ENCODE measurements at regions not wholly inside any gene's neighbourhood (a gene's known extent, or its start where the extent isn't known, plus 50 kb on each side); places are given as distances from the start of the nearest gene placed in this dataset.
"Not testable (repeated sequence)": the region's sequence is repeated elsewhere in the genome, so short reads cannot be mapped to it uniquely, and the experiment has no call there.

DNA sequence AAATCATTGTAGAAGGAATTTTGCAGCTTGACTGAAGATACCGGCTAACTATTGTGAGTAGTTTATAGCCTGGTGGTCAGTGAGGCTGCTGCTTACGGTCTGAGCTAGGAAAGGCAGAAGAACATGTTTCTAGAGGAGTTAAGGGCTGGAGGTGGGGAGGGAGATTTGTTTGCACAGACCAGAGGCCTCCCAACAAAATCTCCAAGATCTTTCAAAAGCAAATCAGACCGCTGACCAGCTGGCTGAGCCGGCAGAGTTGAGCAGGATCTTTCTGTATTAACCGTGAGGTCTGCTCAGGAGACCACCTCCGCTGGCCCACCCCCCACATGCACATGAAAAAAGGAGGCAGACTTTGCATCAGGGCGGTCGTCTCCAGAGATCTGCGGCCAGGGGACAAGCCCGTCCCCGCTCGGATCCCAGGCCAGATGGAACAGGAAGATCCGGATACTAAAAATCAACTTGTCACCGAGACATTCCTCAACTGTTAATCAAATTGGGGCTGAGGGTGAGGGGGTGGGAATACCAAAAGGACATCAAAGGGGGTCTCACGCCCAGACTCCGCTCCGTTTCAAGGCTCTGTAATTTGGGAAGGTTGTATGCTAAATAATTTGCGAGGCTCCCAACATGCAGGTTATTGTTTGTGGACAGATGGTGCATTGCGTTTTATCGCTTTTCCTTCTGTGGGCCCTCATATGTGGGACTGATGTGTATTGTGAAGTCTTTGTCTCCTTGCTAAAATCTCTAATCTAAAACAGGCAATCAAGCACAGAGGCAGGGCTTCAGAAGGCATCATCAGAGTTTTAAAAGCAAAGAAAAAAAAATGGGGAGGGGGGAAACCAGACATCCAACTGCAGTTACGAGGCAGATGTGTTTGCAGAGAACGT lies 319.0 kb downstream of the ZNF536 start:
- no peak for DNase-seq

DNA sequence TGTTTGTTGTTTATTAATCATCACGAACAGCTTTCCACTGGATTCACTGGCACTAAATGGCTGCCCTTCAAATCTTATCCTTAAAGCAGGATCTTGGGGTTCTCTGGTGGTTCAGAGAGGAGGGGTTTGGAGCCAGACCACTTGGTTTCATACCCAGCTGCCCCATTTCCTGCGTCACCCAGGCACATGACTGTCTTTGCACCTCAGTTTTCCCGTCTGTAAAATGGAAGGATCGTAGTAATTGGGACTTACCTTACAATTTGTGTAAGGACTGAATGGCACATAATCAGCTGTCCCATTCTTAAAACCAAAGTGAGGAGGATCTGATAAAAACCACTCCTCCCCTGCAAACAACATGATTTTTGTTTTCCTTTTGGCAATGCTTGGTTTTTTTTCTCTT lies 318.3 kb downstream of the ZNF536 start:
- DNase-seq: no peak

DNA sequence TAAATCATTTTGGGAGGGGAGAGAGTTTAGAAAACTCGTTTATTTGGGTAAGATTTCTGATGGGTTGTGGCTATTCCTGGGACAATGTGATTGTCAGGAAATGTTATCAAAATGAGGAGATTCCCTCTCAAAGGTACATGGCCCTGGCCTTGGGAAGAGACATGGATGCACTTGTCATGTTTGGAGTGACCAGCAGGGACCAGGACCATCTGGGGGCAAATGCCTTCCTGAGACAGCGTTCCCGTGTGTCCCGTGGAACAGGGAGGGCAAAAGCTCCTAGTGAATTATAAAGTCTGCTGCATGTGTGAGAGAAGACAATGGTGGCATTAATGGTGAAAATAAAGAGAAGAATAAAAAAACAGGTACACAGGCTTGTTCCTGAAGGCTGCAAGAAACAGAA lies 317.3 kb downstream of the ZNF536 start:
- DNase-seq: no peak

DNA sequence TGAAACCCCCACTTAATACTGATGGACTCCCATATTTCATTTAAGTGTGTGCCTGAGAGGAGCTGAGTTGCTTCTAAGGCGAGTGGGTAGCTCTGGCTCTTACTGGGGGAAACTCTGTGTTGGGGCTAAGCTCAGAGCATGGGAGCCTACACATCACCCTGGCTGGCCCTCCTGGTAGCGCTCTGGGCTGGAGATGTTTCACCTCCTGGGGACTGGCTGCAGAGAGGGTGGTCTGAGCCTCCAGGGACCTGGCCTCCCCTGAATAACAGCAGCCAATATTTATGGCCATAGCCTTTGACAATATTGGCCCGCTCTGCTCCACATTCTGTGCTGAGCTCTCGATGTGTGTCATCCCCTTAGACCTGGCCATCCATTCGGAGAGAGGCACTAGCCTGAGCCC lies 316.5 kb downstream of the ZNF536 start:
- no peak for DNase-seq

DNA sequence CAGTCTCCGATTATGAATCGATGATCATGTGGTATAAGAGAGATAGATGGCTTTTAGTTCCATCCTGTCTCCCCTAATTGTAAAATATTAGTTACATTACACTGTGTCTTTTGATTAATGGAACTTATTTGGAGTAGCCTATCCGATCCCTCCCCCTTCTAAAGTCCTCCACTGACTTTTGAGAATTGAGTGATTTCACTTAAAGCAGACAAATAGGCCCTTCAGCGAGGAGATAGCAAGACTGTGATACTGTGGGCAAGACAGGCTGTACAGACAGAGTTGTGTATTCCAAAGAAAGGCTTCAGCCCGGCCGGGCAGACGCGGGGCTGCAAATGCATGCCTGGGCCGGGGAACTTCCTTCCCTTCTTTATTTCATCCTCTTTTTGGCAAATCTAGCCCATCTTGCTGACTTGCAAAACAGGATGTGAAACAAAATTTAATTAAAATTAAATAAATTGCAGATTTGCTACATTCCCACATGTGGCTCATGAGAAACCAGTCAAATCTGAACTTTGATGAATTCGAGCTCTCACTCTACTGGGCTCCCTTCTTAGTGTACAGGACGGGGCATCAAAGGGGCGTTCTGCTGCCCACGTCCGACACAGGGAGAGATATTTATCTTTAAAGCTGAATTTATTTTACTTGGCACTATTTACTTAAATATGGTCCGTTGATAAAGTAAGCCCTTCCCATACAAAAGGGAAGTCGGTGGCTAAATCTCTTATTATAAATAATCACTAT lies 314.8 kb downstream of the ZNF536 start:
- no peak for DNase-seq

DNA sequence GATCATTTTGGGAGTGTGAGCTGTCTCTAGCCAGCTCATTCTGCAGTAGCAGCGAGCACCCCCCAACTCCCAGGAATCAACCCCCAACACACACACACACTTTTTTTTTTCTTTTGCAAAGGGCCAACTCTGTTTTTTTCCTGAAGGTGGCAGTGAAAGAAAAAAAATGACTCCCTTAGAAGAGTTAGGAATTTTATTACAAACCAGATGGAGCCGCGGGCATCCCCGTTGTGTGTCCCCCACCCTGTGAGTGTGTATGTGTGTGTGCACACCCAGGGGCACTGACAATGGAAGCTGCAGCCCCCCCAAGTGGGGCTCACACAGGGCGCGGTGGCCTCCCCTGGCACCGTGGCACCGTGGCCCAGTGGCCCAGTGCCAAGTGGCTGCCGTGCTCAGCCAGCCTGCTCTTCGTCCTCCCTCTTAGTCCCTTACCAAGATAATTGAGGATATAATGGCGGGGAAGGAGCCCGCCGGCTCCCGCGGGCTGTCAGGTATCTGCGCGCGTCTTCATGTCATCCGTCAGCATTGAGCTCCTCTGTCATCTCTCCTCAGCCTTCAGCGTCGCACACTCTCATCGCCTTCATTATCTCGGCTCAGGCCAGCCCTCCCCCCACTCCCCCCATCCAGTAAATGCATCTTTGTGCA lies 314.1 kb downstream of the ZNF536 start:
- no peak for DNase-seq

DNA sequence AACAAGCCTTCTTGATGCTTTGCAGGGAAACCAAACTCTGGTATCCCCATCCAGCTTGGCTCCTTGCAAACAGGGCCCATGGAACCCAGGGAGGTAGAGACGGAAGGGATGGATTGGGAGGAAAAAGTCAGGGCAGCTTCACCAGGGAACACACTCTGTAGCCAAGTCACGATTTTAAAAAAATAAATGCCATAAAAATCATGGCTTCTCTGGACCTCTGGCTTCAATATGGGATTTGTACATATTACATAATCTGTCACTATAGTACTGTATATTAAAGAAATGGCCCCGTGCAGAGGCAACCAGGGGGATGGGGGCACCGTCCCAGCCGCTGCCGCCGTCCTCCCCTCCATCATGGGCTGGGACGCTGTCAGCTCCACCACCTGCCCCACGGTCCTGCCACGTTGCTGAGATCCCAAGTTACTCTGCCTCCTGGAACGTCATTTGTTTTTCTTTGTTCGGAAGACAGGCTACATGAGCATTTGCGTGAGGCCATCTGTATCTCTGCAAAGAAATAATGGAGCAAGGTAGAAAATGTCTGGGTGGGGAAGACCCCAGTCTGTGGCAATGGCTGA lies 313.3 kb downstream of the ZNF536 start:
- no peak for DNase-seq

DNA sequence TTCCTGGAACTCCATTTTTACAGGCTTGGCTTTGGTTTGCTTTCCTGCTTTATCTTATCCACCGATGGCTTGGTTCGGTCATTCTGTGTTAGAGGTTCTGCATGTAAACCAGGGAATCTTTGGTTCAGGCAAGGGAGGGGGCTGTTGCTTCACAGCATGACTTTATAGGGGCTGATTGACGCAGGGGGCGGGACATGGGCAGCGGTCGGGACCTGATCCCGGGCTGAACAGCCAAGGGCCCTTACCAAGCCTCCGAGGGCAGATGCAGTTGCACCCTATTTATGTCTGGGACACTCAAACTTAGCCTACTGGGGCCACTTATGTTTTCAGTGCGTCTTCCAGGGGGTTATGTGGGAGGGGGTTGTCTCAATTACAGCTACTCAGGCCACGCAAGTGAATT lies 312.4 kb downstream of the ZNF536 start:
- DNase-seq: no peak

DNA sequence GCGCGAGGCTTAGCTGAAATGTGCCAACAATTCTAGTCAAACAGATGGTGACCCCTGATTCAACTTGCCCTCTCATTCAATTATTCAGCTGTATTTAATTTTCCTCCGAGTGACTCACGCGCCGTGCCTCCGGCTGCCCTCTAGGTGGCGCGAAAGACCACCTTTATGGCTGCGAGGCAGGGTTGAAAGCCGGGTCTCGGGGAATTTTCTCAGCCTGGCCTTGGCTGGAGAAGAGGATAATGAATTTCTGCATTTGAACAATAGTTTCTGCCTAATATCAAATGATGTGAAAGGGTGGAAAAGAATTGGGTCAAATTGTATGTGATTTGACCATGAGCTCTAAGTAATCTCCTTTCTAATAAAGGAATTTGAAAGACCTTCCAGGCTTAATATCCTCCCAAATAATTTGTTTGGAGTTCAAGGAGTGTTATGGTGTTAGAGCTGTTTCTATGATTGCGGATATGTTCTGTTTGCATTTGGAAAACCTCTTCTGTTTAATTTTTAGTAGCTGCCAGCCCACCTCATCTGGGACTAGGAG lies 310.9 kb downstream of the ZNF536 start:
- peak in 1 of 2 experiments; percentile 72 for DNase-seq

DNA sequence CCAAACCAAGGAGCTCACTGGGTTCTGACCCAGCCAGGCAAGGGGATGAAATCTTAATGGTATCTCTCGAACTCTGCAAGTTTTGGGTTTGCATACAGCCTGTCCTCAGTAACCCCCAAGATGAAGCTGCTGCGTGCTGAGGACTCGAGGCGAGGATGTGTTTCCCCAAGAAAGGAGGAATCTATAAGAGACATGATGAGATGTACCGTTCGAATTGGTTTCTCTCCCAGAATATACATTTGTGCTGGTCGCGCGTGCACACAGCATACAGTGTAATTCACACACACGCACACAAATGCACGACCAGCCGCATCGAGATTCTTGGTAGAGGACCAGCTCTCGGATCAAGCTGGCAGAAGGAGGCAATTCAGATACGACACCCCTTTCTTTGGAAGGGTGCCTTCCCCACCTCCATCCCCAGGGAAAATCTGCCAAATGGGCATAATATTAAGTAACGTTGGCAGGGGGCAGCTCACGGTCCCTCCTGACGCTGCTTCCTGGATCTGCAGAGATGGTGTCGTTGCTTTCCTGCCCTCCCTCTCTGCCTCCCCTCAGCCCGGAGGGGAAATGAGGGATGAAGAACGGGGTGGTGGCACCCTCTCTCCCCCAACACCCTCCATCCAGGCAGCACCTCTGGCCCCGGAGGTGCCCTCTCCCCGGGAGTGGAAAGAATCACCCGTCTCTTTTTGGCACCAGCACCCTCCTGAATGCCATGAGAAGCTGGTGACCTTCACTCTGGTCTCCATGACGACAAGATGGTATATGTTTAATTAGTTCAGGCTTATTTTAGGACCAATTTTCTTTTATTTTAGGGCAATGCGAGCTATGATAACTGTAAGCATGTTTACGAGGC lies 310.2 kb downstream of the ZNF536 start:
- no peak for DNase-seq

DNA sequence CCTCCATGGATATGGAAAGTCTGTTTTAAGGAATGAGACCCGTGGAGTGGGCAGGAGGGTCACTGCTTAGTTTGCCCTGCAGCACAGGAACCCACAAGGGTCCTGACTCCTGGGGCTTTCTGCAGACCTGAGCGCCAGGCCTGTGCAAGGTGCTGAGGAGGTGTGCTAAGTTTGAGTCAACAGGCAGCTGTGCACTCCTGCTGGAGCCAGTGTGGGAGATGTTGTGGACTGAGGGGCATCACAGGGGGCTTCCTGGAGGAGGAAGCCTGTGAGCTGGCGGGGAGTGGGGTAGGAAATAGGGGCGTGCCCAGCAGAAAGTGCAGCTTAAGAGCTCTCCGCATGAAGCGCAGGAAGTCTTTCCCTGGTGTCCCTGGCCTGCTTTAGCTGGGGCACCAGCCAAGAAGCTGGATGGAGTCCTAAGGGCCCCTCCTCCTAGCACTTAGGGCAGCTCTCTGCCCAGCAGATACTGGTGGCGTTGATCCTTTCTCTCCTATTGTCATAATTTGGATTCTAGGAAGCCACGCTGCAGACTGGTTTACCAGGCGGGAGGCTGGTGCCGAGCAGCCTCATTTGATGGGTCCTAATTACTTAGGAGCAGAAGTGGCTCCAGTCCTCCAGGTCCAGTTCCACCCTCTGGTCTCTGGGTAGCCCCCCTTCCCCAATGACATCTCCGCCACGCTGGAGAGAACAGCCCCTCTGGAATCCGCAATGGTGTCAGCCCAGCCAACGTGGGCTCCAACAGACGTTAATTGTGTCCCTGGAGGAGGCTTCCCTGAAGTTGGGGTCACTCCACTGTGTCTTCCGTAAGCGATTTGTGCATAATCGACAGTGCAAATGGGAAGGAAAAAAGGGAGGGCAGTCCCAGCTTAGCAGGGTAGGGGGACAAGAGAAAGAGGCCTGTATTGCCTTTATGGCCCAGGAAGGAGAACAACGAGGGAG lies 309.2 kb downstream of the ZNF536 start:
- no peak for DNase-seq

DNA sequence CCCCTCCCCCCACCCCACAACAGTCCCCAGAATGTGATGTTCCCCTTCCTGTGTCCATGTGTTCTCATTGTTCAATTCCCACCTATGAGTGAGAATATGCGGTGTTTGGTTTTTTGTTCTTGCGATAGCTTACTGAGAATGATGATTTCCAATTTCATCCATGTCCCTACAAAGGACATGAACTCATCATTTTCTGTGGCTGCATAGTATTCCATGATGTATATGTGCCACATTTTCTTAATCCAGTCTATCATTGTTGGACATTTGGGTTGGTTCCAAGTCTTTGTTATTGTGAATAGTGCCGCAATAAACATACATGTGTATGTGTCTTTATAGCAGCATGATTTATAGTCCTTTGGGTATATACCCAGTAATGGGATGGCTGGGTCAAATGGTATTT lies 308.2 kb downstream of the ZNF536 start:
- DNase-seq: not testable (repeated sequence)

DNA sequence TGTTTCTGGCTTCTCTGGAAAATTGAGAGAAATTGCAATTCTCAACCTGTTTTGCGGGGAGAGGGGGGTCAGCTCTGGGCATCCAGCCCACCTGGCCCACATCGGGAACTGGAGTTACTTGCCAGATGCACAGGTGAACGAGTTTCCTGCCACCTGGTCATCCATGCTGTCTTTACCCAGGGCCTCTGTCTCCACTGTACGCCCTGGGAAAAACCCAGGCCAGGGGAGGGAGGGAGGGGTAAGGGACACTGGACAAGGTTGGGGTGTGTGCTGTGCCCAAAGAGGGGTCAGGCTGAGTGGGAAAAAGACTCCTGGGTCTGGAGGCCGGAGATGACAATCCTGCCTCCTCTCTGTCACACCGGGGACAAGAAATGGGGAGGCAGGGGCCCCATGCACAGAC lies 307.6 kb downstream of the ZNF536 start:
- DNase-seq: no peak

DNA sequence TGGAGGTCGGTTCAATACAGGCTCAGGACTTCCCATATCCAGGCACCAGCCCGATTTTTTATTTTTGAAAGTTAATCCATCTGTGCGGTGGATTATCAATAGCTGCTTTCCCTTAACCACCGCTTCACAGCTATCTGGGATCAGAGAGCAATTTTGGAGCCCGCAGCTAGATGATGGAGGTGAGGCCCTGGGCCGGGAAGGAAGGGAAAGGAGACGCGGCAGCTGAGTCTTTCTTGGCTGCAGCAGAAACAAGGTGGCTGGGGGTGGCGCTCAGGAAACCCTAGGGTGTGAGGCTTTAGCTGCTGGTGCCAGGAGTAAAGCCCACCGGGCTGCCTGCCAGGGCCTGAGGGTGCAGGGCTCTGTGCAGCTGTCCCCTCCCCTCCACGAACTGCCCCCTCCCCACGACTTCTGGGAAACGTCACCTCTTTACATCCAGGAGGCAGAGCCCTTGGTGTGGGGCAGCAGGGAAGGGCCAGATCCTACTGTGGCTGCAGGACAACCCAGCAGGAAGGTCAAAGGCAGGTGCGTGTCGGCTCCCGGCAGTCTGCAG lies 307.0 kb downstream of the ZNF536 start:
- DNase-seq: no peak

DNA sequence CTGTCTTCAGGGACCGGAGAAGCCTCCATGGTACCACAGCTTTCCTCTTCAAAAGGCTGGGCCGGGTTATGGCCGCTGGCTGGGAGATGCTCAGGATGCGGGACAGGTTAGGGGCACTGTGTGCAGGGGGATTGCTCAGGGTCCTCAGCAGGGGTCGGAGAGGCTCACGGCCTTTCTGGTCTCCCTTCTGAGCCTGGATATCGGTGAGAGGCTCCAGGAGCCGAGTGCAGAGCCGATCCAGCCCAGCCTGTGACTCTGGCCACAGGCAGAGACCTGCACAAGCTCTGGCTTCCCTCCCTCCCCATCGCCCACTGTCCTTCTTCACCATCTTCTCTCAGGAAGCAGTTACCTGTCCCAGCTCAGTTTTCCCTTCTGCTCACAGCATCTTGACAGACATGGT lies 306.0 kb downstream of the ZNF536 start:
- DNase-seq: no peak

DNA sequence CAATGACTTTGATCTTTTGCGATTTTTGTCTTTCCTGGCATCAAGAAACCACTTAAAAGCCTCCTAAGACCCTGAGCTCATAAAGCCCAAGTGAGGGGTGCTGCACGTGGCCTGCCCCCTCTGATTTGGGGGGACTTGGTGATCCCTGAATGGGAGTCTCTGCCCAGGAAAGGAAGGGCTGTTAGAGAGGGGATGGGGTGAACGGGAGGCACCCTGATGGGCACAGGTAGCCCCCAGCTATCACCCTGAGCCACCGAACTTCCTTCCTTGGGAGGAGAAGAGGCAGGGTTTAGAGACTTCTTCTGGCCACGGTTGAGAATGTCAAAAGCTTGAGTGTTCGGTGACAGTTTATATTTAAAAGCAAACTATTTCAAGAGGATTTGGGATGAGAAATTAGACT lies 305.5 kb downstream of the ZNF536 start:
- no peak for DNase-seq

DNA sequence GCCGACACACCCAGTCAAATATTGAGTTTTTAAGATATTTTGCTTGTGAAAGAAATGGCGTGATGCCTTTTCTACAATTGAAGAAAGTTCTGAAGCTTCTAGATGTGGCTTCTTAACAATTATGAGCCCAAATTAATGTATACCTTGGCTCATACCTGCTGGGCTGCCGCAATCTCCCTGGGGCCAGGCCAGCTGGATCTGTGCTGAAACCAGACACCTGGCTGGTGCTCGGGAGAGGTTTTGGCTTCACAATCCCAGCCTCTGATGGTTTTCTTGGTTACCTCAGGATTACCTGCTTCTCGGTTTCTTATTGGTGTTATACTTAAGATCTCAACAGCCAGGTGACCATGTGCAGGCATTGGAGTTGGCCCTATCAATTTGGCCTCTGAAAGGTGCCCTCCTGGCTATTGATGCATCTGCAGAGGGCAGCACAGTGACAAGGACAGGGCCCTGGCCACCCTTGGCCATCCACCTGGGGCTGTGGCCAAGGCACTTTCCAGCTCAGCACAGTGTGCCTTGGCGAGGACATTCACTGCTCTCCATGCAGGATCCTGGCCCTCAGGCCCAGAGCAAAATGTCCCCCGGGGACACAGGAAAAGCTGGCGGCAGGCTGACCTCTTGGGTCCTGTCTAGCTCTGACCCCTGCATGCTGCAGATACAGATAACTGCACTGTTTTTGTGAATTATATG lies 305.0 kb downstream of the ZNF536 start:
- no peak for DNase-seq

DNA sequence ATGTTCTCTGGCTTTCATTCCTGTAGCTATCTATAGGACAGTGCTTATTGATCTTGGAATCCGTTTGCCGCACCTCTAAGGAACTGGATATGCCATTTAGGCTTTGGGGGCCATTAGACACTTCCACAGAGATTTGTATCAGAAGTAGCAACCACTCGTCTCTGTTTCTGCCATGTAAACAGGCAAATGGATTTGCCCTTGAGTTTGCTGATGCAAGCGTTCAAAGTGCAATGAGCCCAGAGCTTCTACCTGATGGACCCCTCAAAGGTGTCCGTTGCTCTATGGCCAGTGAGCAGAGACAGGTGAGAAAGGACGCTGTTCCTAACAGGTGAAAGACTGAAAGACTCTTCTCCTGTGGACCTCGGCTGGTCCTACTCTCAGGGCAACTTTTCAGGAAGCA lies 302.9 kb downstream of the ZNF536 start:
- DNase-seq: no peak

DNA sequence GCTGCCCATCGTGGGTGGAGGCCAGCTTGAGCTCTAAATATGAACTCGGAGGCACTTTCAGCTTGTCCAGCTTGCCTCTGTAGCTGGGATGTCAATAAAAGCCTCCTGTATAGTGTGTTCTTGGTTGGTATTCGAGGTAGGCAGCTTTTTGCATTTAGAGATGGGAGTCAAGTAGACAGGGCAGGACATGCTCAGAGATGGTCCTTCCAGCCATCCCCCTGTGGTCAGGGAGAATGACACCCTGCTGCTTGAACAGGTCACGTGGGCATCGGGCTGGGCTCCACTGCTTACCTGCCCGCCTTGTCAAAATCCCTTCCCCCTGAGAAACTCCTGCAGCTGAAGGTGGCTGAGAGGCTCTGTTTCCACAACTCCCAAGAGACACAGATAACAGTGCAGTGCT lies 302.5 kb downstream of the ZNF536 start:
- no peak for DNase-seq

DNA sequence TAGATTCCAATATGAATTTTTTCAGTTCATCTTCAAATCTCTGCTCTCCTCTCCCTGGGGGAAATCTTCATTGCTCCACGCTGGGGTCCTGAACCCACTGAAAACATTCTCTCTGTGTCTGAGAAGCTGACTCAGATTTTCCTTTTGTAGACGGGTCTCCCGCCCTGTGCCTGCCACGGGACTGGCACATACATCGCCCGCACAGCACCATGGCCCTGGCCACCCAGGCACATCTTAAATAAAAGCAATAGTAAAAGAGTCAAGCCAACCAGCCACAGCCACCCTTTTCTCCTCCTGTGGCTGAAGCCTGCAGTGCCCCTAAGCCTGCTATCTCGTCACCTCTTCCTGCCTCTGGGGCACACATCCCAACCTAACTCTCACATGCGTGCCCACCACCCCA lies 301.2 kb downstream of the ZNF536 start:
- DNase-seq: no peak
